Astrocyte of the spinal cord (primary cell): ENCODE measurements at regions not wholly inside any gene's neighbourhood (a gene's known extent, or its start where the extent isn't known, plus 50 kb on each side); places are given as distances from the start of the nearest gene placed in this dataset.

Experiments used
- DNase-seq: peaks from one replicate; pipeline ENCODE4 v3.0.0; 2011; ENCODE audit warnings: low read depth, low spot score
- H3K4me3 ChIP-seq: 2 replicates; pipeline ENCODE4 v1.5.1; 2011; ENCODE audit warnings: low read depth, mild to moderate bottlenecking, low read length, moderate library complexity
- CTCF ChIP-seq: IDR thresholded peaks from 2 replicates; pipeline ENCODE4 v1.5.1; 2012; ENCODE audit warnings: low read depth, mild to moderate bottlenecking, low read length, inconsistent platforms
- in situ Hi-C: cut with HindIII; loops from 2 replicates; pipeline ENCODE4 v1.10.0; 2017; ENCODE audit warnings: low sequenced_read_pairs

GRCh38 chr1:217096200-217096599 is 373.0 kb upstream of the ESRRG start:
- in situ Hi-C loops = no loop called here
- DNase-seq = no peak
- no peak overlapping the region for H3K4me3 ChIP-seq
- no peak for TF ChIP-seq CTCF

- no peak for TF ChIP-seq CTCF
- DNase-seq = no peak
- in situ Hi-C loops = no loop called here
- H3K4me3 ChIP-seq = no peak overlapping the region
Observed at GRCh38 chr1:217095050-217095622, 371.9 kb upstream of the ESRRG start.

GRCh38 chr1:217091561-217091960 is 368.3 kb upstream of the ESRRG start:
- no peak overlapping the region for H3K4me3 ChIP-seq
- no peak for TF ChIP-seq CTCF
- no peak for DNase-seq
- in situ Hi-C loops = no loop called here

- in situ Hi-C loops = no loop called here
- no peak for TF ChIP-seq CTCF
- peak overlapping the region; percentile 52 for H3K4me3 ChIP-seq
- DNase-seq = no peak
Observed at GRCh38 chr1:217090060-217090911, 367.1 kb upstream of the ESRRG start.

GRCh38 chr1:217089361-217090014 is 366.3 kb upstream of the ESRRG start:
- no peak for TF ChIP-seq CTCF
- in situ Hi-C loops = no loop called here
- H3K4me3 ChIP-seq = peak overlapping the region; percentile 52
- DNase-seq = peak; percentile 61

GRCh38 chr1:217088521-217089284 is 365.5 kb upstream of the ESRRG start:
- peak overlapping the region; percentile 52 for H3K4me3 ChIP-seq
- TF ChIP-seq CTCF = no peak
- peak; percentile 2 for DNase-seq
- in situ Hi-C loops = no loop called here
